GM19351 (cell line): ENCODE measurements at regions not wholly inside any gene's neighbourhood (a gene's known extent, or its start where the extent isn't known, plus 50 kb on each side); places are given as distances from the start of the nearest gene placed in this dataset.
"Not testable (repeated sequence)": the region's sequence is repeated elsewhere in the genome, so short reads cannot be mapped to it uniquely, and the experiment has no call there.

Source experiments
- ATAC-seq: cut with Tn5 transposase; IDR thresholded peaks from one replicate; pipeline ENCODE4 v1.9.1; 2021; ENCODE audit warnings: mild to moderate bottlenecking, moderate library complexity; ENCODE audit not compliant: unreplicated experiment

DNA sequence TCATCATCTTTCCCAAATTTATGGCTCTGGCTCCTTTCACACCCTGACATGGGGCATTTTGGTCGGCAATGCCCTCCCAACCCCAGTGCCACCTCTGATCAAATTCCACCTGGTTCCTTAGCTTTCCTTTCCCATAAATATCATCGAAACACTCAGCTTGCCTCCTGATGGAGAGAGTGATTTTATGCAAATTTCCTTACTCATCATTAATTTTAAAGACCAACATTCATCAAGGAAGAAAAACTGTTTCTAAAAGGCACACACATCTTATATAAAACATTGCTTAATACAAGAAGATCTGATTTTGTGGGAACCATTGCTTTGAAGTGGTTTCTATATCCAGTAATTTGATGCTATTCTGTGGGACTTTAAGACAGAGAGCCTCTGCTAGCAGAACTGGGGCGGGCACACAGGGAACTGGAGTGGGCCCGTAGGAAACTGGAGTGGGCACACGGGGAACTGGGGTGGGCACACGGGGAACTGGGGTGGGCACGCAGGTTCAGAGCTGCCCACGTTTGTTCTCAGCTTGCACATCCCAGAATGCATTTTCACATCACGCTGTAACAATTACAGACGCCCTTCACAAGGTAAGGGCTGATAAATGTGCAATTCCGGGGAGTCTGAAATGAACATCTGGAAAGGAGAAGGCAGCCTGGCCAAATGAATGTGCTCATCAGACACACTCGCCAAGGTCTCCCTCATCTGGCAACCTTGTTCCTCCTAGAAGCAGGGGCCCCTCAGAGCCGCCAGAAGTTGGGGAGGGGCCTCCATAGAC lies 174.2 kb downstream of the RTP5 start:
- no peak for ATAC-seq

DNA sequence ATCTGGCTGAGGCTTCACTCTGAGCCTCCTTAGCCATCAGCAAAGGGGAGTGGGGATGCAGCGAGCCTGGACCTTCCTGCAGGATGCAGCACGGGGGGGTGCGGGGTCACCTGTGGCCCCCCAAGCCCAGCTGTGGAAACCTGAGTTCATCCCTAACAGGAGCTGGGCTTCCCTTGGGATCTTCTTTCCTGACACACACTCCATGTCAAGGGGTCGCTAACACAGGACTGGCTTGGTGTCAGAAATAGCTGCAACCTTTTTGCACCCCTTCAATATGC lies 174.7 kb downstream of the RTP5 start:
- ATAC-seq: no peak

DNA sequence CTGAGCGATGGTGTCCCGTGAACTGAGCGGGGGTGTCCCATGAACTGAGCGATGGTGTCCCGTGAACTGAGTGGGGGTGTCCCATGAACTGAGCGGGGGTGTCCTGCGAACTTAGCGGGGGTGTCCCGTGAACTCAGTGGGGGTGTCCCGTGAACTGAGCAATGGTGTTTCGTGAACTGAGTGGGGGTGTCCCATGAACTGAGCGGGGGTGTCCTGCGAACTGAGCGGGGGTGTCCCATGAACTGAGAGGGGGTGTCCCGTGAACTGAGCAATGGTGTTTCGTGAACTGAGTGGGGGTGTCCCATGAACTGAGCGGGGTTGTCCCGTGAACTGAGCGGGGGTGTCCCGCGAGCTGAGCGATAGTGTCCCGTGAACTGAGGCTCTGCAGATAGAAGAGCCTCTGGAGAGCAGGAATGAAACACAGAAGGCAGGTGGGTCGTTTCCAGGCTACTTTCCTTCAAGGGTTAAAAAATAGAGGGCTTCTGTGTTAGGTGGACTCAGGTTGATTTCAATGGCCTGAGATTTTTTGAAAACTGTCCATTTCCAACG lies 176.1 kb downstream of the RTP5 start:
- not testable (repeated sequence) for ATAC-seq

DNA sequence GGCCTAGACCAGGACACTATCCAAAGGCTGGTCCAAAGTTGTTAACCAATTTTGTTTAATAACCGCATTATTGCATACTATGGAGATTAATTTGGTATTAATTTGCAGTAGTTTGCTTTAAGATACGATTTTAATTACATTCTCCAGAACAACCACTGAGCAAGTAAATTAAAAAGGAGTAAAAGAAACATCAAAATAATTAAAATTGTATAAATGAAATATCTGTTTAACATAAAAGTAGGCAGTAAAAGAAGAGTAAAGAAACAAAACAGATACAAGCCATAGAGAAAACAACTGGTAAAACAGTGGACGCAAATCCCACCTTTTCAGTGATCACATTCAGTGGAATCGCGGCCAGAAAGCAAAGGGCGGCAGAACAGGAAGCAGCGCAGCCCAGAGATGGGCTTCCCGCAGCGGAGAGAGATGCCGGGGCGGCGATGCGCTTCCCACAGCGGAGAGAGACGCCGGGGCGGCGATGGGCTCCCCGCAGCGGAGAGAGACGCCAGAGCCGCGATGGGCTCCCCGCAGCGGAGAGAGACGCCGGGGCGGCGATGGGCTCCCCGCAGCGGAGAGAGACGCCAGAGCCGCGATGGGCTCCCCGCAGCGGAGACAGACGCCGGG lies 176.8 kb downstream of the RTP5 start:
- ATAC-seq: no peak

DNA sequence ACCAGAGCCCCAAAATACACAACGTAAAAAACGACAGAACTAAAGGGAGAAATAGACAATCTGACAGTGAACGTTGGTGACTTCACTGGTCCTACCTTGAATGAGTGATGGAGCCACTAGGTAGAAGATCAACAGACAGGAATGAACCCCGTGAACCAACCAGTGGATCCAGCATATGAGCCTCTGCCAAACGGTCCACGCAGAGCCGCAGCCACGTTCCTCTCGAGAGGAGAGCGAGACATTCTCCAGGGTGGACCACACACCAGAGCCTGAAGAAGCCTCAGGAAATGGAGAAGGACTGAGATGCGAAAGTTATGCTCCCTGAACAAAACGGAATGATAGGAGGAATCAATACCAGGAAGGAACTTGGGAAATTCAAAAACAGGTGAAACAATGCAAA lies 178.4 kb downstream of the RTP5 start:
- ATAC-seq: no peak

DNA sequence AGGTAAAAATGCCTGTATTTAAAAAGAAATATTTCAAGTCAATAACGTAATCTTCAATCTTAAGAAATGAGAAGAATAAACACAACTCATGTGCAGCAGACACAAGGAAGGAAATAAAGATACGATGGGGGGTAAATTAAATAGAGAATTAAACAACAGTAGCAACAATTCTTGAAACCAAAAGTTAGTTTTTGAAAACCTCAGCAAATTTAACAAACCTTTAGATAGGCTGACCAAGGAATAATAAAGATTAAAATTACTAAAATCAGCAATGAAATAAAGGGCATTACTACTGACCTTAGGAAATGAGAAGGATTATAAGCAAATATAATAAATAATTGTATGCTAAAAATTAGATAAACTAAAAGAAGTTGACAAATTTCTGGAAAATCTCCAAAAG lies 178.9 kb downstream of the RTP5 start:
- no peak for ATAC-seq

DNA sequence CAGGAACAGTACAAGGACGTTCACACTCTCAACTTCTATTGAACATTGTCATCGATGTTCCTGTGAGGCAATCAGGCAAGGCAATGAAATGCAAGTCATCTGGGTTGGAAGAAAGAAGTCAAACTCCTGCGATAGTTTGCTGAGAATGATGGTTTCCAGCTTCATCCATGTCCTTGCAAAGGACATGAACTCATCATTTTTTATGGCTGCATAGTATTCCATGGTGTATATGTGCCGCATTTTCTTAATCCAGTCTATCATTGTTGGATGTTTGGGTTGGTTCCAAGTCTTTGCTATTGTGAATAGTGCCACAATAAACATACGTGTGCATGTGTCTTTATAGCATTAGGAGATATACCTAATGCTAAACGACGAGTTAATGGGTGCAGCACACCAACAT lies 180.0 kb downstream of the RTP5 start:
- ATAC-seq: not testable (repeated sequence)

DNA sequence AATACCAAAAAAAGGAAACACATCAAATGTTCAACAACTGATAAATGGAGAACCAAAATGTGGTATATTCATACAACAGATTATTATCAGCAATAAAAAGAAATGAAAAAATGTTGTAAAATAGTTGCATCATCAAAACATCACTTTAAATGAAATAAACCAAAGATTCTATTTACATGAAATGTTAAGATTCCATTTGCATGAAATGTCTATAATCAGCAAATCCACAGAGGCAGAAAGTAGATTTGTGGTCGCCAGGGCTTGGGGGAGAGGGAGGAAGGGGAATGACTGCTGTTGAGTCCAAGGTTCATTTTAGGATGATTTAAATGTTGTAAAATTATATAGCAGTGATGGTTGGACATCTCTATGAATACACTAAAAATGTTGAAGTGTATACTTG lies 181.9 kb downstream of the RTP5 start:
- ATAC-seq: no peak

DNA sequence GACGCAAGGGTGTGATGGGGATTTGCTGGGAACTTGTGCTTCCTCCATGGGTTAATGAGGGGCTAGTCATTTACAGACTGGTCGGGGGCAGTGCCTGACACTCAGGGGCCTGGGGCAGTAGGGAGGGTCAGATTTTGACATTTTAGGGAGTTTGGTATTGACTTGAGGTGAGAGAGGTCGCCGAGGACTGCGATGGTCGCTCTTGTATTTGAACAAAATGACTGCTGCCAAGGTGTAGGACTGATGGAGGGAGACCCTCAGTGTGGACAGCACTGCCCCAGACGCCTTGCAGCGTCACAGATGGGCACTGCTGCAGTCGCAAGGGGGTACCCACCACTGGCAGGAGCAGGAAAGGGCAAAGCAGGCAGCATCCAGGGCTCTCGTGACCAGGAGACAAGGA lies 182.9 kb downstream of the RTP5 start:
- ATAC-seq: no peak

DNA sequence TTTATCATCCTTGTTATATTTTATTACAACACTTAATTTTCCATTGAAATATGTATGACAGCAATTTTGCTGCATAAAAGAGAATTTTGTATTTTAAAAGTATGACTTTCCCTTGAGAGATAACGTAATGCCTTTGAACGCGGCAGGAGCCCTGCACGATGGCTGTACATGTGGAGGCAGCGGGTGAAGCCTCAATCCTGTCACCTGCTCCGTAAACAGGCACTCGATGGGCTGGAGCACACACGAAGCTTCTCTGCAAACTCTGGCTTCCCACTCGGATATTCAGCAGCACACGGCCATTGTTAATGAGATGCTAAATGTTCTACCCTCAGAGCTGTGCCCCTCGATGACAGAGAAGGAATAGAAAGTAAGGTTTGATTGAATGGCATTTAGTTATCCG lies 184.4 kb downstream of the RTP5 start:
- ATAC-seq: no peak

DNA sequence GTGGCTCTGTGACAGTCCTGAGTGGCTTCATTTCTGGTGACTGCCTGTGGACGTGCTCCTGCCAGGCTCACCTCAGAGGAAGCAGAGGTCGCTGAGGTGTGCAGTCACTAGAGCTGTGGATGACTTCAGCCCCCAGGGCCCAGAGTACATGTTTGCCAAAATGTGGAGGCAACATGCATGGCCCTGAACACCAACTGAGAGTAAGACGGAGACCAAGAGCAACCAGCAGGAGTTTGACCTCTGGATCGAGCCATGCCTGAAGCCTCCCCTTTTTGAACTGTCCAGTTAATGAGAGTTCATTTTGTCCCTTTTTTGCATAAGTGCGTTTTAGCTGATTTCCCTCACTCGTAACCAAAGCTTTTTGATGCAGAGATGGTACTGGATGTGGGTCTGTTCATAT lies 184.9 kb downstream of the RTP5 start:
- ATAC-seq: no peak

DNA sequence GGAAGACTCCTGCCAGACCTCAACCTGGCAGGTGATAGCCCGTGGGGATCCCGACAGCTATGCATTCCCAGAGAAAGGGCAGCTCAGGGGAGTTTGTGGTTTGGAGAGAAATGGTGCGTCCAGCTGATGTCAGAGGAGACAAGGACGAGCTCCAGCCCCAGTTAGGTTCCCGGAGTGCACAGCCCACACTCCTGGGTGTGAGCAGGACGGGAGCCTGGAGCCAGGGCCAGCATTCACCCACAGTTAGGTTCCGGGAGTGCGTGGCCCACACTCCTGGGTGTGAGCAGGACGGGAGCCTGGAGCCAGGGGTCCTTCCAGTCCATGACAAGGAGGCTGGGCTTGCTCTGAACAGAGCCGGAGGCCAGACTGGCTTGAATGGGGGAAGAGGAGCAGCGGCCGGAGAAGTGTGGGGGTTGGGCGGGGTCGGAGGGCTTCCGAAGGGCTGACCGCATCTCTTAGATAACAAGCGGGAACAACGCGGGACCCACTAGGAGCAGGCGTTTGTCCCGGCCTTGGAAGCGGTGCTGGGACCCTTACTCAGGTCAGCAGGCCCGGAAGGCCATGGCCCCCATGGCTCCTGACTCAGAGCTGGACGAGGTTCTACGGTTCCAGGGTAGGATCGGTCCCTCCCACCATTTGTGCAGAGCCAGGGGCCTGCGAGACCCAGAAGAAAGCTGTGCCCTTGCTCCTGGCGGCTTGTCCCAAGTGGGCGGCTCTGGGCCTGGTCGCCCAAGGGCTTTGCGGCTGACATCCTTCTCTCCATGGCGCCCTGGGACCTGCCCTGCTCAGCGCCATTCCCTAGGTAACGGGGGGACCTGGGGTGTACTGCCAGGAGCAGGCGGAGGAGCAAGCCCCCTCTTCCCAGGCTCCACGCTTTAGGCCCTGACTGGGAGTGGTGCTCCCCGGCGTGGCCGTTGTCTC lies 185.6 kb downstream of the RTP5 start:
- ATAC-seq: no peak

DNA sequence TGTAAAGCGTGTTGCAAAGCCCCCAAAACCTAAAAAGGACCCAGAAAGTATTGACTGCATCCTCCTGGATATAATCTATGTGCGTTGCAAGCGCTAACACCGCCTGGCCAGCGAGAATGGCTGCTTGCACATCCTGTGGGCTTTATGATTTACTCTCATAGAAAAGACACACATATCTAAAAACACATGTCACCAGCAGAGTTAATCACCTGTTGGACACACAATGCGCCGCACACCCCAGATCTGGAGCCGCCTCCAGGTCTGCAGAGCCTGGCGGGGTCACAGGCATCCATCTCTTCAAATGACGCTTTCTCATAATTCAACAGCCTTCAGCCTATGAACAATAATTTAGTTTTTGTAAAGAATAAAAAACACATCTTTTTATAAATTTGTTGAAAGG lies 186.5 kb downstream of the RTP5 start:
- ATAC-seq: no peak

DNA sequence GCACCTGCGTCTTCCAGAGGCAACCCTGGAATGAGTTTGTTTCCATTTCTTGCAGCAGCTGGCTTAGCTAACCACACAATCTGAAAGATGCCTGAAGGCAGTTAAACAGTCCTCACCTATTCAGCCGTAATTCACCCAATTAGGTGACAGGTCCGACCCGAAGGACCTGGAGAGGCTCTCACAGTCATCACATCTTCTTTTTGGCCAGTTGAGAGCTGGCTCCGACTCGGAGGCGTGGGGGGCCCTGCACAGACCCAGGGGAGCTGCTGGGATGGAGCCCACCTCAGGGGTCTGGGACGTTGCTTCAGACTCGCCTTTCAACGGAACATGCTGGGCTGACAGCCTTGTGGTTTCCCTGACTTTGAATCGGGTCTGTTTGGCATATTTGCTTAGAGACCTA lies 187.3 kb downstream of the RTP5 start:
- no peak for ATAC-seq

DNA sequence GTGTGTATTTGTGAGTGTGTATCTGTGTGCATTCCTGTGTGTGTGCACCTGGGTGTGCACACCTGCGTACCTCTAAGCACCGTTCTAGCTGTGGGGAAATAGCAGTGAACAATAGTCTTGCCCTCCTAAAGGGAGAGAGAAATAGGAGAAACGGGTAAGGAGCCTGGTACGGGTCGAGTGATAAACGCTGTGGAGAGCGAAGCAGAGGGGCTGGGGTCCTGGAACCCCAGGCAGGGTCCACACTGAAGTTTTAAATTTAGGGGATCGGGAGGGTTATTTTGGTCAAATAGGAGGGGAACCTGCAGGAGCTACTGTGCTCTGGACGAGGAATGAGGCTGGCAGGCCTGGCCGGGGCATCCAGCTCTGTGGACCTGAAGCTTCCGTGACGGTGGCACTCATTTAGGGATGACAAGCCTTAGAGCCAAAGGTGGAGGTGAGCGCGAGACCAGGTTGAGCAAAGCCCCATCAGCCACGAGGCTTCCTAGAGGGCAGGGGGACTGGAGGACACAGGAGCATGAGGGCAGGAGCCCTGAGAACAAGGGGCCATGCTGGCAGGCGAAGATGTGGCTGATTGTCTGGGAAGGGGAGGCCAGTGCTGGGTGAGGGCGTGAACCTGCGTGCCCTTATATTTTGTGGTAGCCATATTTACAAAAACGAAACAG lies 188.0 kb downstream of the RTP5 start:
- ATAC-seq: no peak

DNA sequence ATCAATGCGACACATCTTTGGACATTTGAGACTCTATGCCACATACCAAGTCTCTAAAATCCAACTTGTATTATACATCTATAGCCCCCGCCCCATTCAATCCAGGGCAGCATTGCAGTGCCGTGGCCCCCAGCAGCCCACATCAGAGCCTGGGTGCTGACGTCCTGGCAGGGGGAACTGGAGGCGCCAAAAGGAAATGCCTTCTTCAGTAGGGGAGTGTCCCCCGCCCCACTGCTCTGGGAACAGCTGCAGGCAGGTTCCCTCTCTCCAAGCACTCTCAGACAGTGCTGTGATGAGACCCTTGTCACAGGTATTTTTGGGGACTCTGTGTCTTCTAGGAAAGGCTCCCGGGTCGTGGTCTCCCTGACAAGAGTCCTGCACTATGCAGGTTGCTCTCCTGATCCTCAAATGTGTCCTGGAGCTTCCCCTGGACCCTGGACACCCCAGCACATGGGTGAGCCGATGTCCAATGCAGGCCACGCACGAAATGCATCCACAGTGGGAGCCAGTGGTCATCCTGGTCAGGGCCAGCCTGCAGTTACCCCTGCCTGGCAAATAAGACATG lies 188.7 kb downstream of the RTP5 start:
- no peak for ATAC-seq

DNA sequence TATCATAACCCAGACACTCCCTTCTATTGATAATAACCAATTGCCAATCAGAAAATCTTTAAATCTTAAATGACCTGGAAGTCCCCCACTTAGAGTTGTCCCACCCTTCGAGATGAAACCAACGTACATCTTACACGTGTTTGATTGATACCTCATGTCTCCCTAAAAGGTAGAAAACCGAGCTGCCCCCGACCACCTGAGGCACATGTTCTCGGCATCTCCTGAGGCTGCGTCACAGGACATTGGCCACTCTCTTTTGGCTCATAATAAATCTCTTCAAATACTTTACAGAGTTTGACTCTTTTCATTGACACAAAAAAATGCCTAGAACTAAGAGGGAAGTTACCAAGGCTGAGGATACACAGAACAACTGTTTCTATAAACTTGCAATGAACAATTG lies 190.0 kb downstream of the RTP5 start:
- ATAC-seq: no peak

DNA sequence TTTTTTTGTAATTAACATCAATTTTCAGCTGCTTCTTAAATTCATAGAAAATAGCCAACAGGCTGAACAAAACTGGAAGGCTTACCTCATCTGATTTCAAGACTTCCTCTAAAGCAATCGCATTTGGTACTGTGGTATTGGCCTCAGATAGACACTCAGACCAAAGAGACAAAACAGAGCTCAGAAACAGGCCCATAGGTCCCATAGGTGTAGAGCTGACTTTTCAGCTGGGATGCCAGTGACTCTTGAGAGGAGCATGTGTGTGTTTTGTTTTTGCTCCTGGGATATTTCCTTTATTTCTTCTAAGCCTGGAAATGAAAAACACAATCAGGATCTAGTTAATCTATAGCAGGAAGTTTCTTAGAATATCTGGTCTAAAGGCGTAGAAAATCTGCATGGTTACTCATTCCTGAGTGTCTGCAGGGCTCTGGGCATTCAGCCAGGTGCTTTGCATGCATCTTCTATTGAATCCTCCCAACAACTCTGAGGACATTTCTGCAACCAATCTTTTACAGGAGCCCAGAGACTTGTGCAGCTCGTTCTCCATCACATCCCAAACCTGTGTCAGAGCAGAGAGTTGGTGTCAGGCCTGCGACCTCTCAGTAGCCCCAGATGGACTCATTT lies 190.8 kb downstream of the RTP5 start:
- no peak for ATAC-seq

DNA sequence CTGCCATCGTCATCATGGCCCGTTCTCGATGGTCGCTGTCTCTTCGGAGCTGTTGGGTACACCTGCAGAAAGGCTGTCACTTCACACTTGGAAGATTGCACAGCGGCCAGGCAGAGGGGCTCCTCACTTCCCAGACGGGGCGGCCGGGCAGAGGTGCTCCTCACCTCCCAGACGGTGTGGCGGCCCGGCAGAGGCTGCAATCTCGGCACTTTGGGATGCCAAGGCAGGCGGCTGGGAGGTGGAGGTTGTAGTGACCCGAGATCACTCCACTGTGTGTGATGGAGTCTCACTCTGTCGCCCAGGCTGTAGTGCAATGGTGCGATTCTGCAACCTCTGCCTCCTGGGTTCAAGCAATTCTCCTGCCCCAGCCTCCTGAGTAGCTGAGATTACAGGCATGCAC lies 192.4 kb downstream of the RTP5 start:
- ATAC-seq: not testable (repeated sequence)

DNA sequence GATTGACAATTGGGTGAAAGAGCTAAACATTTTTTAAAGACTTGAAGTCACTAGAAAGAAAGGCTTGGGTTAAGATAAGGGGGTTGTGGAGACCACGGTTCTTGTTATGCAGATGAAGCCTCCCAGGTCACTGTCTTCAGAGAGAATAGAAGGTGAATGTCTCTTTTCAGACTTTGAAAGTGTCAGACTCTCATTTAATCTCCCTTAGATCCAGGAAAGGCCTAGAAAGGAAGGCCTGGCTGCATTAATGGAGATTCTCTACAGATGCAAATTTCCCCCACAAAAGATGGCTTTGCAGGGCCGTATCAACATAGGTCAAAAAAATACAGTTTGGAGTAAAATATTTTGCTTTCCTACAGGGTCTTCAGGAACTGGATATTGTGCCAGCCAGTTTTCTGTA lies 193.9 kb downstream of the RTP5 start:
- no peak for ATAC-seq
